Suppressor macrophage treated with lipopolysaccharide for 4 hours (primary cell): ENCODE measurements at regions not wholly inside any gene's neighbourhood (a gene's known extent, or its start where the extent isn't known, plus 50 kb on each side); places are given as distances from the start of the nearest gene placed in this dataset.
A peak's percentile ranks its signal among the peaks of the same experiment; 100 is the strongest.

Experiments used
- DNase-seq: peaks from one replicate; pipeline ENCODE4 v3.0.0-alpha.2; 2020

- DNase-seq, result no peak
These were observed 62.9 kb upstream of the IL17B start for GRCh38 chr5:149441986-149442385.

DNA sequence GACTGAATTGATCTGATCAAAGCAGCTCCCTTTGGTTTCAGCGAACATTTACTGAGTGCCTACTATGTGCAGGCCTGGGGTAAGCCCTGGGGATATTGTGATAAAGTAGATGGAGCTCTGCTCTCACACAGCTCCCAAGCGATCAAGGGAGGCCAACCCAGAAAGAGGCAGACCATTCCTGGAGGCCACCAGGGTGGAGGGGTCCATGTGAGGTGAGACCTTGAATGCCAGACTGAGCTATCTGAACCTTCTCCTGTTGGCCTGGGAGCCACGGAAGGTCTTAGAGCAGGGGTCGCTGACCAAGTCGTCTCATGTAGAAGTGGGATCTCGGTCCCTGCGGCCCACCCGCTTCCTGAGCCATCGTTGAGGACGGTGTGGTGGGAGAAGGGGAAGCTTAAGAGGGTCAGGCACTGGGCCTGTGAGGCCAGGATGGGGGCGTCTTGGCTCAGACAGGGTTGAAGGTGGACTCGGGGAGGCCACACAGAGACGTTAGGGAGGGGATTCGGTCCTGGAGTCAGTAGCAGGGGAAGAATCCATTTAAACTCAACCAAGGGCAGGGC lies 62.2 kb upstream of the IL17B start:
- DNase-seq, result no peak

DNA sequence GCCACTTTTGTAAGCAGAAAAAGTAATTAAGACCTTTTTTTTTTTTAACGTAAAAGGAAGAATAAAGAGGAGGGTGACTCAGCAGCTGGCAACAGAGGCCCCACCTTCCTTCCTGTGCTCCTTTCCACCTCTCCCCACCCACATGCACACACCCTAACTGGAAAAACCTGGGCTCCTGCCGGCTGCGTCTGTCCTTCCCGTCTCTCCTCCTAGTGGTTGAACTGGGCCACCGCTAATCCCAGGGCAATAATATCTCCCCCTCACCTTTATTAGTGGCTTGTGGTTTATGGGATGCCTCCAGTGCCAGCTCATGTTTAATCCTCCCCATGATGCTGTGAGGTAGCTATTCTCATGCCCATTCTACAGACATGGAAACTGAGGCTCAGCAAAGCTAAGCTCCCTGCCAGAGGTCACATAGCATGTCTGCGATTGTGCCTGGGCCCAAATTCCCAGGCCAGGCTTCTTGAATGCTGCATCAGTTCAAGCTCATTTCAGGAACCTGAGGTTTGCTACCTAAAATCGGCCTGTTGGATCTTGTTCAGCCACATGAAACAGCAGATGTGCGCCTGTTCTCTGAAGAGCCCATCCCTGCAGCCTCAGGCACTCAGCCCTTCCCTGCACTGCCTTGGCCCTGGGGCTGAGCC lies 60.9 kb upstream of the IL17B start:
- no peak for DNase-seq

DNA sequence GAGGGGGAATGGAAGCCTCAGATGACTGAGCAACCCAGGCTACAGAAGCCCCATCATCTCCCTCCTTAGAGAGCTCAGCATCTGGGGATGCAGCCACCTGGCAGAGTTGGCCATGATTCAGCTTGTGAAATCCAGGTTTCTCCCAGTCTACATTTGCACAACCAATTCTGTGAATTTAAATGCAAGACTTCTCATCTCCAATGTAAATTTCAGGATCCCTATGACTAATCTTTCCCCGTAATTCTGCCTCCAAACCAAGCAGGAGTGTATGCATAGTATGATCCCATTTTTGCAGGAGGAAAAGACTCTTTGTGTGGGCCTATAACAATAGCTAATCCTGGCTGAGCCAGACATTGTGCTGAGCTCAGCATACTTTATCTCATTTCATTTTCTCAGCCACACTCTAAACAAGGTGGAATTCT lies 59.6 kb upstream of the IL17B start:
- DNase-seq, result no peak

DNA sequence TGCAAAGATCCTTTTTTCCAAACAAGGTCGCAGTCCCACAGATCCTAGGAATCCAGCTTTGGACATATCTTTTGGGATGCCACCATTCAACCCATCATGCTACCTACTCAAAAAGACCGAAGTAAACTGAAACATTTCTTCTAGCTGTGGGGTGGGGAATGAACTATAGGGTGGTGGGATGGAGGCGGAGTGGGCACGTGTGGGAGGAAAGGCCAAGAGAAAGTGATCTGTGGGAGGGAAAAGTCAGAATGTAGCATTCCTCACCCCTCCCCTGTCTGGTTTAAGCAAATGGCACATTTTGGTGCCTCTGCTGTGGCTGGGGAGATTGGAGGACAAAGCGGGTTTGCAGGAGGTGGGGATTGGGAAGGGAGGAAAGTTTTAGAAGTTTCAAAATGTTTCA lies 59.2 kb upstream of the IL17B start:
- DNase-seq, result no peak

GRCh38 chr5:149437391-149438040 lies 58.4 kb upstream of the IL17B start:
- DNase-seq, result no peak

- no peak for DNase-seq
These were observed 56.6 kb upstream of the IL17B start for GRCh38 chr5:149435660-149436059.

DNA sequence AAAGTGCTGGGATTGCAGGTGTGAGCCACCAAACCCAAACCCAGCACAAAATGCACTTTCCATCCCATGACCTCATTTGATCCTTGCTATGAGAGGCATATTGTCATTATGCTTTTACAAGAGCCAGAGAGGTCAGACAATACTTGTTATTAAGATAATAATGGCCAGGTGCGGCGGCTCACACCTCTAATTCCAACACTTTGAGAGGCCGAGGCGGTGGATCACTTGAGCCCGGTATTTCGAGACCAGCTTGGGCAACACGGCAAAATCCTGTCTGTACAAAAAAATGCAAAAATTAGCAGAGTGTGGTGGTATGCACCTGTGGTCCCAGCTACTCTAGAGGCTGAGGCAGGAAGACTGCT lies 55.9 kb upstream of the IL17B start:
- DNase-seq, result no peak

- DNase-seq, result peak; percentile 50
These were observed 55.3 kb upstream of the IL17B start for GRCh38 chr5:149434162-149435014.

DNA sequence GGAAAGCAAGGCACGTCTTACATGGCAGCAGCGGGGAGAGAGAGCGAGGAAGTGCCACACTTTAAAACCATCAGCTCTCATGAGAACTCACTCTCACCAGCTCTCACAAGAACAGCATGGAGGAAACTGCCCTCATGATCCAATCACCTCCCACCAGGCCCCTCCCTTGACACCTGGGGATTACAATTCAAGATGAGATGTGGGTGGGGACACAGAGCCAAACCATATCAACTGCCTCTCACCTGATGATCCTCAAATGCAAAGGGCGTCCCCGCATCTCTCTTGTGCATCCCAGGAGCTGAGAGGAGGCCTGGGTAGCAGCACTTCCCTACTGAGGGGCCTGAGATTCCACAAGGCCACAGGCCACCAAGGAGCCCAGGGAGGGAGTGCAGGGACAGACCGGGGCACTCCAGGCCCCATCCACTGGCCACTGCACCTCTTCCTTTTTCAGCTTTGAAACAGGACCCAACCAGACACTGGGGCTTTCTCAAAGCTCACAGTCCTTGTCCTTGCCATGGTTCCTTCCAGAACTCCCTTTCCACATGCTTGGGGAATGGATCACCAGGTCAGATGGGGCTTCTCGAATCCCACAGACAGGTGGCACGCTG lies 54.5 kb upstream of the IL17B start:
- DNase-seq, result no peak

DNA sequence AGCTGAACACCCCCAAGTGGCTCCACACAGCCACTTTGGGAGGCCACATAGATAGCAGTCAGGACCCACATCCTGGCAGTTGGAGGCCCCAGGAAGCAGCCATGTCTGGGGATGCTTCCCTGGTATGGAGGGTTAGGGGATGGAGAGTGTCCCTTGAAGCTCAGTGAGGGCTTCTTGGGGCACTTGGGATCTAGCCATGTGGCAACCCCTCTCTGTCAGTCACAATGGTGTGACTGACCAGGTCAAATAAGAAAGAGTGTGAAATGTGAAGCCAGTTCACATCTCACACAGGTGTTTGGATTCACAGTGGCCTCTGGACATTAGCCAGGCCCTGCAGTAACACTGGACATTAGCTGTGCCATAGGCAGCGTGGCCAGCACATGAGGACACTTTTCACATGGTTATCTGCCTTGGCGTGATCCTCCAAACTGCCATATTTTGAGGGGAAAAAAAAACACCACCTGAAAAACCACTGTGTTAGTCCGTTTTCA lies 53.9 kb upstream of the IL17B start:
- no peak for DNase-seq

DNA sequence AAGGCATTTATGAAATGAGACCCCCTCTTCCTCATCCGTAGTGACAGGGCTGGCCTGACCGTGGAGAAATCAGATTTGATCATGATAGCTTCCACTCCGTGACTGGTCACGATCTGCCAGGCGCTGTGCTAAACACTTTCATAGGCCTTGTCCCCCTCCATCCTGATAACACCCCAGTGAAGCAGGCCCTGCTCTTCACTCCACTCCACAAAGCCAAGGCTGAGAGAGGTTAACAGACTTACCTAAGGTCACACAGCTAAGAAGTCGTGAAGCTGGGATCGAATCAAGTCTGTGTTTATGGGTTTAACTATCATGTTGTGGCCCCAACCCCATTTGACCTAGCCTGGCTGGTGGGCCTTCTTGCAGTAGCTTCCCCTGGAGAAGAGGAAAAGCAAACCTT lies 53.3 kb upstream of the IL17B start:
- no peak for DNase-seq

DNA sequence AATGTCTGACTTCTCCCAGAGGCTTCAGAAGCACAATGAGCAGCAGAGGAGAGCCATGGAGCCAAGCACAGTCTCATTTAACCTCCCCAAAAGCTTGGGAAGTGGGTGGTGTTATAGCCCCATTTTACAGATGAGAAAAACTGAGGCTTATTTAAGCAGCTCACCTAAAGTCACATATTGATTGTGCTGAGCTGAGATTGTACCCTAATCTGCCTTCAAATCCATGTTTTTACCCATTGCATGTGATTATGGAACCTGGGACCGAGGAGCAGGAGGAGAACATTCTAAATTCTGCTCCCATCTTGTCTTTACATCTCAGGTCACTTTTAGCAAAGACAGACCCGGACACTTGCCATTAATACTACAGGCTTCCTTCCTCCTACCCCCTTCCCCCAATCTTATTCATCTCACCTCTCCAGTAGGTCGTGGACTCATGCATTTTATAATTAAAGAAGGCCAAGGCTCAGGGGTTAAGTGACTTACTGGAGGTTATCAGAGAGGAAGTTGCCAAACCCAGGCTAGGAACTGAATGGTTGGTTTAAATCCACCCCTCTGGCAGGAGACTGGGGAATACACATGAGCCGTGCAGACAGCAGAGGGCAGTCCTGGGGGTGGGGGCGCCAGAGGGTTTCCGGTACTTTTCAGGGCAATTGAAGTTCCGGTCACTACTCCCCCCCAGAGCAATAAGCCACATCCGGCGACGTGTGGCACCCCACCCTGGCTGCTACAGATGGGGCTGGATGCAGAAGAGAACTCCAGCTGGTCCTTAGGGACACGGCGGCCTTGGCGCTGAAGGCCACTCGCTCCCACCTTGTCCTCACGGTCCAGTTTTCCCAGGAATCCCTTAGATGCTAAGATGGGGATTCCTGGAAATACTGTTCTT lies 51.0 kb upstream of the IL17B start:
- peak; percentile 32 for DNase-seq
